Esophagus squamous epithelium (tissue), 4 donors: ENCODE measurements at regions not wholly inside any gene's neighbourhood (a gene's known extent, or its start where the extent isn't known, plus 50 kb on each side); places are given as distances from the start of the nearest gene placed in this dataset.
"Not testable (repeated sequence)": the region's sequence is repeated elsewhere in the genome, so short reads cannot be mapped to it uniquely, and the experiment has no call there.

Source experiments
- CTCF ChIP-seq, 6 experiments: fragments of 450-650 bp in 4 of 6; fragments of 200-600 bp in 2 of 6; sonication (generic) in 2 of 6; IDR thresholded peaks; one replicate each; pipeline ENCODE4 v1.5.1; 2016 to 2019; ENCODE audit warnings: antibody characterized with exemption in 6 of 6, mild to moderate bottlenecking in 4 of 6, moderate library complexity in 4 of 6
- POLR2A ChIP-seq, 4 donors: fragments of 450-650 bp; IDR thresholded peaks; one replicate each; pipeline ENCODE4 v1.6.1; 2017; ENCODE audit warnings: antibody characterized with exemption in 4 of 4, mild to moderate bottlenecking in 4 of 4, moderate library complexity in 3 of 4

GRCh38 chr9:39663713-39664112 is 308.2 kb downstream of the SPATA31A1 start:
- not testable (repeated sequence) for TF ChIP-seq CTCF, POLR2A (IDR thresholded peaks at IDR 0.05)
